Renal pelvis (tissue), 1 donor: ENCODE measurements at regions not wholly inside any gene's neighbourhood (a gene's known extent, or its start where the extent isn't known, plus 50 kb on each side); places are given as distances from the start of the nearest gene placed in this dataset.
A peak's percentile ranks its signal among the peaks of the same experiment; 100 is the strongest.

Experiments used
- DNase-seq: peaks from one replicate; pipeline ENCODE4 v3.0.0-alpha.2; 2013

GRCh38 chr5:158301186-158301585, 442.2 kb upstream of the CLINT1 start:
- DNase-seq = no peak

GRCh38 chr5:158300256-158300655, 441.3 kb upstream of the CLINT1 start:
- no peak for DNase-seq

- DNase-seq = no peak
Observed at GRCh38 chr5:158297002-158297527, 438.1 kb upstream of the CLINT1 start.

- no peak for DNase-seq
Observed at GRCh38 chr5:158294701-158295100, 435.8 kb upstream of the CLINT1 start.

- DNase-seq = no peak
Observed at GRCh38 chr5:158292981-158293380, 434.0 kb upstream of the CLINT1 start.

GRCh38 chr5:158289967-158290366, 431.0 kb upstream of the CLINT1 start:
- no peak for DNase-seq

- no peak for DNase-seq
Observed at GRCh38 chr5:158288272-158288657, 429.3 kb upstream of the CLINT1 start.

GRCh38 chr5:158287643-158288271, 428.8 kb upstream of the CLINT1 start:
- DNase-seq = peak; percentile 66

GRCh38 chr5:158286827-158287226, 427.9 kb upstream of the CLINT1 start:
- no peak for DNase-seq

- DNase-seq = no peak
Observed at GRCh38 chr5:158285698-158286097, 426.8 kb upstream of the CLINT1 start.

- DNase-seq = no peak
Observed at GRCh38 chr5:158284242-158284641, 425.3 kb upstream of the CLINT1 start.

GRCh38 chr5:158283397-158283796, 424.5 kb upstream of the CLINT1 start:
- no peak for DNase-seq

- DNase-seq = no peak
Observed at GRCh38 chr5:158278216-158278925, 419.4 kb upstream of the CLINT1 start.

- no peak for DNase-seq
Observed at GRCh38 chr5:158277276-158277675, 418.3 kb upstream of the CLINT1 start.

- no peak for DNase-seq
Observed at GRCh38 chr5:158276692-158277091, 417.7 kb upstream of the CLINT1 start.

GRCh38 chr5:158275511-158275910, 416.6 kb upstream of the CLINT1 start:
- no peak for DNase-seq

- no peak for DNase-seq
Observed at GRCh38 chr5:158273035-158273434, 414.1 kb upstream of the CLINT1 start.

- DNase-seq = no peak
Observed at GRCh38 chr5:158272409-158272808, 413.5 kb upstream of the CLINT1 start.

- DNase-seq = no peak
Observed at GRCh38 chr5:158270996-158271554, 412.1 kb upstream of the CLINT1 start.

- no peak for DNase-seq
Observed at GRCh38 chr5:158268286-158268685, 409.3 kb upstream of the CLINT1 start.

GRCh38 chr5:158267228-158267627, 408.3 kb upstream of the CLINT1 start:
- DNase-seq = no peak

- DNase-seq = peak; percentile 85
Observed at GRCh38 chr5:158265931-158266700, 407.2 kb upstream of the CLINT1 start.
